Small intestine (tissue), 7 donors: ENCODE measurements at regions not wholly inside any gene's neighbourhood (a gene's known extent, or its start where the extent isn't known, plus 50 kb on each side); places are given as distances from the start of the nearest gene placed in this dataset.

ENCODE experiments used
- DNase-seq, 2 donors: peaks; one replicate each; pipeline versions ENCODE4 v3.0.0 to v3.0.0-alpha.2; 2013
- FAIRE-seq: peaks from 2 replicates; lab custom pipeline; 2012; peaks lifted over from hg19 to GRCh38; lab: Jason Lieb, UNC
- H3K27ac ChIP-seq, 3 donors: one replicate each; pipeline ENCODE4 v1.5.1; 2013; ENCODE audit warnings: low read length in 2 of 3, mild to moderate bottlenecking in 2 of 3, control low read depth in 1 of 3, inconsistent platforms in 1 of 3, low read depth in 1 of 3, moderate library complexity in 1 of 3
- H3K27me3 ChIP-seq, 3 donors: one replicate each; pipeline ENCODE4 v1.6.1; 2013; ENCODE audit warnings: low read length in 3 of 3, inconsistent platforms in 1 of 3; ENCODE audit not compliant: control insufficient read depth in 3 of 3, insufficient read depth in 3 of 3
- H3K36me3 ChIP-seq, 3 donors: one replicate each; pipeline ENCODE4 v1.6.1; 2013; ENCODE audit warnings: low read length in 3 of 3, inconsistent platforms in 1 of 3, low read depth in 1 of 3, mild to moderate bottlenecking in 1 of 3, moderate library complexity in 1 of 3; ENCODE audit not compliant: control insufficient read depth in 3 of 3, insufficient read depth in 2 of 3
- H3K4me1 ChIP-seq, 3 donors: one replicate each; pipeline ENCODE4 v1.6.1; 2013; ENCODE audit warnings: low read length in 2 of 3, inconsistent platforms in 1 of 3, low read depth in 1 of 3, mild to moderate bottlenecking in 1 of 3, moderate library complexity in 1 of 3; ENCODE audit not compliant: control insufficient read depth in 3 of 3, insufficient read depth in 2 of 3
- H3K4me3 ChIP-seq, 3 donors: one replicate each; pipeline ENCODE4 v1.5.1; 2013; ENCODE audit warnings: low read length in 3 of 3, control low read depth in 1 of 3, inconsistent platforms in 1 of 3, low read depth in 1 of 3, mild to moderate bottlenecking in 1 of 3, moderate library complexity in 1 of 3
- H3K9me3 ChIP-seq, 2 donors: one replicate each; pipeline ENCODE4 v1.6.1; 2013; ENCODE audit warnings: low read depth in 1 of 2, low read length in 1 of 2; ENCODE audit not compliant: control insufficient read depth in 2 of 2, insufficient read depth in 1 of 2
- WGBS, 3 donors: extraction: QIAGEN DNeasy Blood & Tissue Kit; methylation state at CpG; one replicate each; pipeline ENCODE4 v1.1.7; 2013; 5-methylcytosine and 5-hydroxymethylcytosine counted together
- donor health status: healthy with polysubstance abuse.
- donor health status: control.
- donor health status: control.
- donor health status: Bipolar disorder and iron deficiency.
- donor health status: healthy.

GRCh38 chr5:101673120-101673519, 623.0 kb downstream of the SLCO4C1 start:
- no peaks in the 10 kb centered on the region for H3K4me1 ChIP-seq
- no peak overlapping the region for H3K4me3 ChIP-seq
- 77 to 85% (median 78%) methylated on average over 5 of the region's 5 CpGs for WGBS, 3 donors
- FAIRE-seq: no peak
- DNase-seq: no peak
- H3K27me3 ChIP-seq: no peaks in the 10 kb centered on the region
- no peaks in the 10 kb centered on the region for H3K9me3 ChIP-seq
- H3K27ac ChIP-seq: no peak overlapping the region
- H3K36me3 ChIP-seq: no peaks in the 10 kb centered on the region

- Histone ChIP-seq H3K27me3 (no peaks in the 10 kb centered on the region), H3K4me3 (no peak overlapping the region), H3K27ac (no peak overlapping the region), H3K4me1 (no peaks in the 10 kb centered on the region), H3K9me3 (no peaks in the 10 kb centered on the region), H3K36me3 (no peaks in the 10 kb centered on the region)
- WGBS, 3 donors: 63 to 76% (median 65%) methylated on average over 9 of the region's 9 CpGs
- DNase-seq (no peak), FAIRE-seq (peak; percentile 53)
Measured at GRCh38 chr5:101664071-101664791, 631.9 kb downstream of the SLCO4C1 start.

GRCh38 chr5:101663543-101663942, 632.5 kb downstream of the SLCO4C1 start:
- FAIRE-seq (no peak), DNase-seq (no peak)
- H3K27me3 ChIP-seq: no peaks in the 10 kb centered on the region
- H3K36me3 ChIP-seq: no peaks in the 10 kb centered on the region
- no peak overlapping the region for H3K27ac ChIP-seq
- 31 to 49% (median 32%) methylated on average over 2 of the region's 2 CpGs for WGBS, 3 donors
- H3K4me3 ChIP-seq: no peak overlapping the region
- H3K9me3 ChIP-seq: no peaks in the 10 kb centered on the region
- H3K4me1 ChIP-seq: no peaks in the 10 kb centered on the region

- H3K27ac ChIP-seq: no peak overlapping the region
- H3K36me3 ChIP-seq: no peaks in the 10 kb centered on the region
Measured at GRCh38 chr5:101662263-101662662, 633.8 kb downstream of the SLCO4C1 start.

GRCh38 chr5:101658433-101658832, 637.7 kb downstream of the SLCO4C1 start:
- 58 to 72% (median 64%) methylated on average over 7 of the region's 7 CpGs for WGBS, 3 donors
- H3K4me3 ChIP-seq: no peak overlapping the region
- H3K4me1 ChIP-seq: no peaks in the 10 kb centered on the region
- no peak for FAIRE-seq
- H3K9me3 ChIP-seq: no peaks in the 10 kb centered on the region
- DNase-seq: no peak
- no peaks in the 10 kb centered on the region for H3K27me3 ChIP-seq
- H3K27ac ChIP-seq: no peak overlapping the region
- H3K36me3 ChIP-seq: no peaks in the 10 kb centered on the region

More at GRCh38 chr5:101662263-101662662, 633.8 kb downstream of the SLCO4C1 start:
- no peak overlapping the region for H3K4me3 ChIP-seq
- no peaks in the 10 kb centered on the region for H3K9me3 ChIP-seq
- H3K4me1 ChIP-seq: no peaks in the 10 kb centered on the region
- DNase-seq (no peak), FAIRE-seq (no peak)
- no peaks in the 10 kb centered on the region for H3K27me3 ChIP-seq

- H3K9me3 ChIP-seq: no peaks in the 10 kb centered on the region
- H3K4me1 ChIP-seq: no peaks in the 10 kb centered on the region
- H3K4me3 ChIP-seq: no peak overlapping the region
- FAIRE-seq (no peak), DNase-seq (no peak)
- no peaks in the 10 kb centered on the region for H3K27me3 ChIP-seq
- H3K27ac ChIP-seq: no peak overlapping the region
- no peaks in the 10 kb centered on the region for H3K36me3 ChIP-seq
- WGBS, 3 donors: 62 to 68% (median 64%) methylated on average over 2 of the region's 2 CpGs
Measured at GRCh38 chr5:101653996-101654395, 642.1 kb downstream of the SLCO4C1 start.

GRCh38 chr5:101647861-101648260, 648.2 kb downstream of the SLCO4C1 start:
- Histone ChIP-seq H3K27ac (no peak overlapping the region), H3K36me3 (no peaks in the 10 kb centered on the region), H3K9me3 (no peaks in the 10 kb centered on the region), H3K4me1 (no peaks in the 10 kb centered on the region), H3K27me3 (no peaks in the 10 kb centered on the region), H3K4me3 (no peak overlapping the region)
- 84 to 93% (median 89%) methylated on average over 2 of the region's 2 CpGs for WGBS, 3 donors
- DNase-seq (no peak), FAIRE-seq (no peak)

GRCh38 chr5:101643794-101644193, 652.3 kb downstream of the SLCO4C1 start:
- Histone ChIP-seq H3K9me3 (no peaks in the 10 kb centered on the region), H3K36me3 (no peaks in the 10 kb centered on the region), H3K4me1 (no peaks in the 10 kb centered on the region), H3K4me3 (no peak overlapping the region), H3K27me3 (no peaks in the 10 kb centered on the region), H3K27ac (no peak overlapping the region)
- DNase-seq: no peak
- no peak for FAIRE-seq
- 52 to 78% (median 75%) methylated on average over 2 of the region's 2 CpGs for WGBS, 3 donors

GRCh38 chr5:101637599-101637998, 658.5 kb downstream of the SLCO4C1 start:
- WGBS, 3 donors: 75 to 86% (median 81%) methylated on average over 2 of the region's 2 CpGs
- Histone ChIP-seq H3K4me1 (no peaks in the 10 kb centered on the region), H3K27me3 (no peaks in the 10 kb centered on the region), H3K9me3 (peaks cover 0 to under 1% of the 10 kb centered on the region in 2 donors), H3K4me3 (no peak overlapping the region), H3K27ac (no peak overlapping the region), H3K36me3 (no peaks in the 10 kb centered on the region)
- DNase-seq (no peak), FAIRE-seq (no peak)
